Activated CD8-positive, alpha-beta memory T cell treated with anti-CD3 and anti-CD28 coated beads, Interleukin-2, amount 50 U/mL, for 48 hours (primary cell): ENCODE measurements at regions not wholly inside any gene's neighbourhood (a gene's known extent, or its start where the extent isn't known, plus 50 kb on each side); places are given as distances from the start of the nearest gene placed in this dataset.
"Not testable (repeated sequence)": the region's sequence is repeated elsewhere in the genome, so short reads cannot be mapped to it uniquely, and the experiment has no call there.

Source experiments
- DNase-seq: peaks from one replicate; pipeline ENCODE4 v3.0.0-alpha.2; 2020

GRCh38 chr6:9795880-9796279 lies 619.0 kb downstream of the TFAP2A start:
- DNase-seq, result no peak

- DNase-seq, result no peak
Measured at GRCh38 chr6:9789201-9789600, 625.7 kb downstream of the TFAP2A start.

DNA sequence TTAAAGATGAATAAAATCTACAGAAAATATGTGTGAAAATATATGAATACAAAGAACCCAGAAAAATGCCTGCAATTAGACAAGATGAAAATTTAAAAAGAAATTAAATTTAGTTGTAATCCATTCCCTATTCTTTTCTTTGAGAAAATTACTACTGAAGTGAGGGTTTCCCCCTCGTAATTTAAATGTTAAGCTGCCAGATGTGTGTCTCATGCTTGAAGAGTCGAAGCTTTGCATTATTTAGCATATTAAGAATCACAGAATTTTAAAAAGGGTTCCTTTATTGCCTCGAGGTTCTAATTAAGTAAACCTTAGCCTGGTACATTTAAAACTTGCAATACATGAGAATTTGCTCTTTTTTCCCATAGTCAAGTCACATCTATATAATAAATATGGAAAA lies 630.1 kb downstream of the TFAP2A start:
- DNase-seq, result no peak

DNA sequence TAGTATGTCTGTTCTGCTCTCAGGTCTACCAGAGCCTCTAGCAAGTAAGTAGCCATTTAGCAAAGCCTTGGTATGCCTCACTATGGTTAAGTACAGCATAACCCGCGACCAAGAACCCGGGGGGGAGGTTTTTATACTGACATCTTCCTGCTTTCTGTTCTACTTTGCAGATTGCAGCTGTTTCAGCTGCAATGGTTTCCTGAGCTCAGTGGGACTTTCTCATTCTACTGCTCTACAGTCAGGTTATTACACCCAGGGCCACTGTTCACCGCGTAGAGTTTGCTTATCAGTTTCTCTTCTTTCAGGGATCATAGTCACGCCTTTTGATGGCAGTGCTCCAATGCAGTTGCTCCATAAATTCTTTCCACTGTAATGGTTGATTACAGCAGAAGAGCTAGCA lies 631.3 kb downstream of the TFAP2A start:
- DNase-seq, result no peak

DNA sequence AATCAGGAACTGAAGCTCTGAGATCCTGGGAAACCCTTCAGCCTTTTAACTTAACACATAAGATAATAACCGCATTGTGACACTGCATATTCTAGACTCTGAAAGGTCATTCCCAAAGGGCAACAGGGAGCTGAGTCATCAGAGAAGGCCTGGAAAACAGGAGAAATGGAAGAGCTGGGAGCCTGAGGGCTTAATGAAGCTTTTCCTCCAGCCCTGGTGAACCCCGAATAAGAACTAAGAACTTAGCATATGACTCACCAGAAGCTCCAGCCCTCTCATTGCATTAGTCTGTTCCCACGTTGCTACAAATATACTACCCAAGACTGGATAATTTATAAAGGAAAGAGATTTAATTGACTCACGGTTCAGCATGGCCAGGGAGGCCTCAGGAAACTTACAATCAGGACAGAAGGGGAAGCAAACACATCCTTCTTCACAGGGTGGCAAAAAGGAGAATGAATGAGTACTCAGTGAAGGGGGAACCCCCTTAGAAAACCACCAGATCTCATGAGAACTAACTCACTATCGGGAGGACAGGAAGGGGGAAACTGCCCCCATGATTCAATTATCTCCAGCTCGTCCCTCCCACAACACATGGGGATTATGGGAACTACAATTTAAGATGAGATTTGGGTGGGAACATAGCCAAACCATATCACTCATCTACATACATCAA lies 648.5 kb downstream of the TFAP2A start:
- no peak for DNase-seq

DNA sequence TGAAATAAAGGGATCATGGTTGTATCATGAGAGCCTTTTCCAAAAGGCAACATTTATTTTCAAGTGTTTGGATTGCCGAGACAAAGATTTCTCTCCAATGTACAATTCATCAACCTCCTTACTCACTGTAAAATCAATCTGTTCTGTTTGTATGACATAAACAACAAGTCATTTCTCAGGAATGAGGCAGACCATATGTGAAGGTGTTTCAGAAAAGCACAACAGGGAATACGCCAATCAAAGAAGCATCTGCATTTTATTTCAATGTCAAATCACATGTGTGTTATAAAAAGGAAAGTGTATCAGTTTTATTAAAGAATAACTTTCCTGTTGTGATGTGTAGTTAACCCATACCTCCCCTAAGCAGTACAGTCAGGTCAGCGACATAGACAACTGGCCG lies 653.7 kb downstream of the TFAP2A start:
- no peak for DNase-seq

DNA sequence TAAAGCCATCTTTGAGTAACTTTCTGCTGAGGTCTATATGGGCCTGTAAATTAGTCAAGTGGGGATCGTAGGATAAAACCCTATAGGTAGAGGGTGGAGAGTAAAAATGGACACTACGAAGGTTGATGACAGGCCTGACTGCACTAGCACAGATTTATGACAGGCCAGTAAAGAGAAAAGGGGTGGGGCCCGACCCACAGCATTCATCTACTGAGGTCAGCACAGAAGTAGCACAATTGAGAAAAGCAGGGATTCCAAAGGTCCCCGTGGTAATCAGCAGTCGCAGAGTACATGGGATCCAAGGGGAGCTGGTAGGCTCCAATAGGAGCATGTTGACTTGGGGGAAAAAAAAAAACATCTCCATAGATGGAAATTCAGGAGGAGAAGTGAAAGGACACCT lies 660.4 kb downstream of the TFAP2A start:
- DNase-seq, result no peak

DNA sequence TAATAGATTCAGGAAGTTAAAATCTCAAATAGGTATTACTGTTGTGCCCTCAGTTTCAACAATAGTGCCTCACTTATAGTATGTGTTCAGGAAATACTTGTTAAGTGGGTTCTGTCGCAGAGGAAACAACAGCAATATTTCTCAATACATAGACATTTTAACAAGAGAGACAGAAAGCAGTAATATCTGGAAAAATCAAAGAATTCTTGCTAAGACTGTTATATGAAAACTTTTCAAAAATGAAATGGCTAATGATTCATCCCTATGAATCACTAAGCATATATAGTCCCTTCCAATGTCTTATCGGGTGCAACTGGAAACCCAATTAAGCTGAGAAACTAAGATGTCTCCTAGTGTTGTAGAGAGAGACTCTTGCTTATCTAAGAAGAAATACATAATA lies 668.9 kb downstream of the TFAP2A start:
- no peak for DNase-seq

DNA sequence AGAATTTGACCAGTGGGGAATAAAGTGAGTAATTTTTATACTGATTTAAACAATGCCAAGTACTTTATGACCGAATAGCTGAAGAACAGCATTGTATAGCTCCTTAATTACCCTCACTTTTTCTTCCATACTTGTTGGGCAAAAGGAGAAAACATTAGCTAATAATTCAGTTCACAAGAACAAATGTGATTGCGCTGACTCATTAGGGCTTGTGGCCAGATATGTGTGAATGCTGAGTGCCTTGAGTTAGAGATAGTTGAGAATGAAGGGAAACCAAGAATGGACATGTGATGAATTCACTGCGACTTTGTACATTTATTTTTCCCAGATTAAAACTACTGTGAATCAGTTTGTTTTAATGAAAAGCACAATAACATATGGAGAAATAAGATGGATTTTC lies 669.4 kb downstream of the TFAP2A start:
- no peak for DNase-seq

GRCh38 chr6:9744119-9744518 lies 670.8 kb downstream of the TFAP2A start:
- DNase-seq, result no peak

DNA sequence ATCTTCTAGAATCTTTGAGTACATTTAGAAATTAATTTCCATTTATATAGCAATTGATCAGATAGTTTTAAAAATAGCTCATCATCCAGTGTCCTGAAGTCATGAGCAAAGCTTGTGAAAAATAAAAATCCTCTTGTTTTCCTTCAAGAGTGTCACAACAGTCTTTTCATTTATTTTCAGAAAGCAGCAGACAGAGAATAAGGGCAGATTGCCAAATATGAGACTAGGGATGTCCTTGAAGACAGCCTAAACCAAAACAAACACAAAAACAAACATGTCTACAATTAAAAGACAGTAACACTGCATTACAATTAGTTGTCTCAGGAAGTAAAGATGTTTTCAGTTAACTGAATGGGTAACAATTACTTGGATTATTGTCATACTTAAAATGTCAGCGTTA lies 682.8 kb downstream of the TFAP2A start:
- no peak for DNase-seq

GRCh38 chr6:9725776-9726175 lies 689.1 kb downstream of the TFAP2A start:
- not testable (repeated sequence) for DNase-seq

DNA sequence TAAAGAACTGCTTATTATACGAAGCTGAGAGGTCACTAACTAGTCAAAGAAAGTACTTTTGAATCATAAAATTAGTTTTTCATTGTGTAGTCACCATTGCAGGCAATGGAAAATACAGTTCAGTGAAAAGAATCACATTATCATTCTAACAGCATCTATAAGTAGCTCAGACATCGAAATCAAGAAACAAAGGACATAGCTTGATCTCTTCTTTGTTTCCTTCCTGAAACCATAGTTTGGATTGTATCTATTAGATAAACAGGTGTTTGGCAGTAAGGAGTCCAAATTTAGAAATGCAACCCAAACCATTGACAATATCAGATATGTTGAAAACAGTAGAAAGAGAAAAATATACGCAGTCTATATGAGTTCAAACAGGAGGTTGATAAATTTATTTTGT lies 697.3 kb downstream of the TFAP2A start:
- no peak for DNase-seq

DNA sequence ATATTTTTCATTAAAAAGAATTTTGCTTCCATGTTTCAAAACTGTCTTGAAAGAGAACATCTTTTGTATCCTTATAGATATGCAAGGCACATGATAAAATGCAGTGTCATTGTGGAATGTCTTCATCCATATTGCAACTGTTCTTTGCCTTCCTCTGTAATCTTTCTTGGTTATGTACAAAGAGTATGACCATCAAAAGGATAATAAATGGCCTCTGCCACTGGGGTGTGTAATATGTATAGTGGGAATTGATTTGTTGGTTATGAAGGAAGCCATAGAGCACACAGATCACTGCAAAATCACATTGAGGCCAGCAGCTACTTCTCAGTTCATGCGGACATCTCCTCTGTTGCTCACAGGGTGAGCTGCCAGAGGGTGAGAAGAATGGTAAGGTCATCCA lies 703.5 kb downstream of the TFAP2A start:
- no peak for DNase-seq

DNA sequence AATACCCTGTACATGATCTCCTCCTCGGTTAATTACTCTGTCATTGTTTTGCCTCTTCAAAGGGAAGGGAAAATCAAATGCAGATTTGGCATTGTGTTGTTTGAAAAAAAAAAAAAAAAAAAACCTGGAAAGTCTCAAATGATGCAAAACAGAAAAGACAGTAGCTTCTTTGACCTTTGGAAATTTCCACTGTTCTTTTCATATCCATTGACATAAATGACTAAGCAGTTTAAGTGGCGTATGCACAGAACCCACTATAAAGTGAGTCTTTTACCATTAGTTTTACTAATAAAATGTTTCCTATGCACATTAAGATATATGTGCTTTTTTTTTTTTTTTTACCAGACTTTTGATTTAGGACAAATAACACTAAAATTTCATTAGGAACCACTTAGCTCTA lies 704.3 kb downstream of the TFAP2A start:
- no peak for DNase-seq

DNA sequence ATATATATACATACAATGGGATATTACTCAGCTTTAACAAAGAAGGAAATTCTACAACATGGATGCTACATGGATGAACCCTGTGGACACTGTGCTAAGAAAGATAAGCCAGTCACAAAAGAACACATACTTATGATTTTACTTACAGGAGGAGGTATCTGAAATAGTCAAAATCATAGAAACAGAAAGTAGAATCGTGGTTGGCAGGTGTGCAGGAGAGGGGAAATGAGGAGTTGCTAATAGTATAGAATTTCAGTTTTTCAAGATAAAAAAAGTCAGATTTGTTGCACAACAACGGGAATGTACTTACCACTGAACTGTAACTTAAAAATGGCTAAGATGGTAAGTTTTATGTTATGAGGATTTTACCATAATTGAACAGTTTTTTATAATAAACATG lies 706.3 kb downstream of the TFAP2A start:
- no peak for DNase-seq

DNA sequence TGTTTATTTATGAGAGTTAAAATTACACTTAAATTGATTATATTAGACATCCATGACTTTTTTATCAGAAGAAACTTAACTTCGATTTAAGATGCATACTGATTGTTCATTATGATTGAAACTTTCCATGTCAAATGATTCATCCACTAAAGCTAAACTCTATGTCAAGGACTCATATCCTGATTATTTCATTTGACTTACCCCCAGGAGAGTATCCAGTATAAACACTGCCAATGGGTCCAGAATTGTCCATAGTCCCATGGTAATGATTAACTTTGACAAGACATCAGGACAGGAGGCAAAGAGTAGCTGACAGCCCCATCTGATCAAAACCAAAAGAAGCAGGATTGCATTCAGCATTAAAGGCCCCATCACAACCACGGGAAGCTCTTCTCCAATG lies 709.9 kb downstream of the TFAP2A start:
- DNase-seq, result no peak

- DNase-seq, result no peak
Measured at GRCh38 chr6:9702914-9703313, 712.0 kb downstream of the TFAP2A start.

- DNase-seq, result no peak
Measured at GRCh38 chr6:9699888-9700287, 715.0 kb downstream of the TFAP2A start.

- no peak for DNase-seq
Measured at GRCh38 chr6:9697263-9697931, 717.5 kb downstream of the TFAP2A start.

DNA sequence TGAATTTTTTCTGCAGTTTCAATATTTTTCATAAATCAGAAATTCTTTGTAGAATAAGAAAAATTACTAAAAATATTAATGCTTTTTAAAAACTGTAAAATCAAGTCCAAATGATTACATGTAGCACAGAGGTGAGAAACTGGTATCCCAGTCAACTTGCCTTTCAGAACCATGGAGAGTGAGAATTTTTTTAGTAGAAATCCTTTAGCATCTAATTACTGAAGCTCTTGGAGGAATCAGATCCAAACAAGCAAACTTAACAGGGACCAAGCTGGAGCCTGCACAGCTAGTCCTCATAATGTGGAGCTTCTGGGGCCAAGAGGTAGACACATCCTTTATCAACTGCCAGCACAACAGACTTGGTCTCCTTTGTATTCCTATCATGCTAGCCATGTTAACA lies 724.5 kb downstream of the TFAP2A start:
- DNase-seq, result no peak

- not testable (repeated sequence) for DNase-seq
Measured at GRCh38 chr6:9680727-9681126, 734.1 kb downstream of the TFAP2A start.

GRCh38 chr6:9675122-9675521 lies 739.8 kb downstream of the TFAP2A start:
- no peak for DNase-seq

DNA sequence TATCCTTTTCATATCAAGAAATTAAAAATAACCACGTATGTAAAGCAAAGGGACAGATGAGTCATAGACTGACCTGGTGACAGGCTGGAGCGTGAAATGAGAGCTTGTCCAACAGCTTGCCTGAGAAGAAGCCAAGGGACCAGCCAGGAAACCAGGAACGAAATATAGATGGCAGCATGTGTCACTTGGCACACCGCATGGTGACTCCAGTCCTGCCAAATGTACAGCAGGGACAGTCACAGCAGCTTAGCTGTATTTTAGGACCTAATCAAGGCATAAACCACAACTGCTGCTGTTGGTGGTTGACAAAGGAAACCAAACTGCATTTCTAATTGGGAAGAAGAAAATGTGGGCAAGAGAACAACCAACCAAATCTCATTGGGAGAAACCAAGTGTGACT lies 755.0 kb downstream of the TFAP2A start:
- DNase-seq, result no peak

DNA sequence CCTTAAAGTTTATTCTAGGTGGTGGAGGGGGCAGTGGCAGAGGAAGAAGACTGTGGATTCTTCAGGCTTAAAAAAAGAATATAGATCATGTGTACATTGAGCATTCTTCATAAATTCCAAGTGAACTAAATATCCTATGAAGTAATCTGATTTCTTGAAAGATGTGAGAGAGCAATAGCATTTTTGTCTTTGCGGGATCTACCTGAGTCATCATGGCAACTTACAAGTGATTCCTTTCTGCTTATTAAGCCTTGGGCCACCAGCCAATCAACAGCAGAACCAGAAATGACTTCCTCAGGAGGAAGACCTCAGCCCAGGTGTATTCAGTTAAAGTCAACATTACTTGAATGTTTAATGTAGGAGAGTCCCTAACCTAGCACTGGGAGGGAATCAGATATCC lies 756.9 kb downstream of the TFAP2A start:
- DNase-seq, result no peak
